Activated CD4-positive, CD25-positive, alpha-beta regulatory T cell (primary cell): ENCODE measurements at regions not wholly inside any gene's neighbourhood (a gene's known extent, or its start where the extent isn't known, plus 50 kb on each side); places are given as distances from the start of the nearest gene placed in this dataset.

ENCODE experiments used
- DNase-seq, 4 experiments: peaks; one replicate each; lab custom pipeline; 2025; lab: John Stamatoyannopoulos, UW

DNA sequence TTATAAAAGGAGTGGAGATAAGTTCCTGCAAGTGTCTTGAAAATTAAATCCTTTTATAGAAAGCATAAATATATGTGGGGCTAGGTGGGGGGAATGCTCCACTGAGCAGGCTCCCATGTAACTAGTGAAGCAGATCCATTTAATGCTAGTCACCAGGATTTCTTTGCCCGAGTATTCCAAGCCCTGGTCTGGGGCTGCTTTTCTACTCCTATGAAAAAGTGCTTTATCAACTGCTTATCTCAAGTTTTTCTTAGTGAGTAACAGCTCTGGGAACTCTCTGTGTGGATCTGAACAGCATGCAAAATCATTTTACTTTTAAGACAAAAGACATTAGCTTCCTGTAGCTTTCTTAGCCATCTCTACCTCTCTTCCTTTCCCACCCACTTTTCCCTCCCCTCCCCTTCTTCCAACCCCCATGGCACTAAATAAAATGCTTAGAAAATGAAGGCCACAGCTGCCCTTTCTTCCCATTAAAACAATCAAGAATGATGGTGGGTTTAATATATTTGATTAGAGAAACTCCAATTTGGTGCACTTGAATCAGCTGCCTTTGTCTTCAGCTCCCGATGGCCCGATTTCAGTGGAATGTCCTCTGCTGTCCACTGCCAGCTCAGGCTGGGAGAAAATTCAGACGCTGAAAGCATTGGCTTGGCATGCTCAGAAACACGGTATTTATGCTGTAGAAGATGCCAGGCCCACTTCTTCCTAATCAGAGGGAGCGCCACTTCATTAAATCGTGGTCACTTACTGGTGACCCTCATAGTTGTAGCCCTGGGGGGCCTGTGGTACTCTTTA, 475.1 kb downstream of the FOXO1 start:
- no peak for DNase-seq

DNA sequence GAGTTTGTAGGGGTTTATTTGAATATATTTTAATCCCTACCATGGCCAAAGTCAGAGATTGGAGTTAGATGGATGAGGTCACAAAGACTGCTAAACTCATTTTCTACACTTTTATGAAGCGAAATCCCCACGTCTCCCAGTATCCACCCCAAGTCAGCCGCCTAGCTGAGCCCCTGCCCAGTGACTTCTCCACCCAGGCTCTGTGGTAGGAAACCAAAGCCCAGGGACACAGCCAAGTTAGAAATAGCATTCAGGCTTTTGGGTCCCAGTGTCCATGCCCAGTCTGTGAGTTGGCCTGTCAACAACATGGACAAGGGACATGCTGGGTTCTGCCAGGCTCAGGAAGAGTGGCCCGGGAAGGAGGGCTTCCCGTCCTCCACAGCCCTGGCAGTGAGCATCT, 474.0 kb downstream of the FOXO1 start:
- DNase-seq: no peak

DNA sequence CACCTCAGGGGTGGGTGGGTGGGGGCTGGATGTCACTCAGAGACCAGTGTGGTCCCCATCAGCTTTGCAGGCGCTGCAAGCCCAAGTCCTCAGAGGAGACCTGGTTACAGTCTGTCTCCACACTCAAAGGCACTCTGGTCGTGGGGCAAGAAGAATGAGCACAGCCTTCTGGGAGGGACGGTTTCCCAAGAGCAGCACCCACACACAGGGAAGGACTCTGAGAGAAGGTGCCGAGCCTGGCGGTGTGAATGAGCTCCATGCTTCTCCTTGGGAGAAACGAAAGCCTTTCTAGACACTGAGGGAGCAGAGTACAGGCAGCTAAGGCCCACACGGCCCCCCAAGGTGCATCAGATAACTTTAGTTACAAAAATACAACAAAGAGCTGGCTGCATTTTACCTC, 473.6 kb downstream of the FOXO1 start:
- DNase-seq: no peak

DNA sequence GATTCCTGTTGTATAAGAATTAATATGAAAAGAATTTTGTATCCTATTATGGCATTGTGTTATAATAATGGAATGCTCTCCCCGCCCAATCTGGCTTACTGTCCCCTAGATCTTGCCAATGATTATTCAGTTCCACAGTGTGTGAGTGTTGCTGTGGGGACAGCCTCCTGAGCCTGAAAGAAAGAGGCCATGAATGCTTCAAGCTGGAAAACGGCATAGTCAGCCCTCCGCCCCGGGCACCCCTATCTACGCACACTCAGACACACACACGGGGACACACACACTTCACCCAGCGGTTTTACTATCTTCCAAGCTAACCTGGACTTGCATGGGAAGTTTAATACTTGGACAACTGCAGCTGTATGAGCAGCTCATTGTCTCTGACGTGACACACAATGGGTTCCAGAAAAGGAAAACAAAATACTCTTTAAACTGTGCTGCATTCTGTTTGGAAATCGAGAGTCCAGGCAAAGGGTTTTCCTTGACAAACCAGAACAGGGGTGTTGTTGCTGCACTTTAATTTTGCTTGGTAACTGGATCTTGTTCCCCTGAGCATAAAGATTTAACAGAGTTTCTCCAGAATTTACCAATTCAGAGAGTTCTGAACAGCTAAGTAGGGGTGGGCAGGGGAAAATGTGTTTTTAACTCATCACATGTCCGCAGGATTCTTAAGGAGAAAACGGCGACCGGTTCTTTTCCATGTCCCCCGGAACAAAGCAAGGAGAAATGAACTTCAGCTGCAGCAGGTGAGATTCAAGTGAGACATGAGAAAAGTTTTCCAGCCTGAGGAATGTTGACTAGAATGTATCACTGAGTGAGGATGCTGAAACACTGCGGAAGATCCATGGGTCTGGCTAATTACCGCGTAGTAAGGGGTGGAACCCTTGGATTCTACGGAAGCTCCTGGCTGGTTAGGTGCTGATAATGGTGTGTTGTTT, 472.9 kb downstream of the FOXO1 start:
- no peak for DNase-seq

DNA sequence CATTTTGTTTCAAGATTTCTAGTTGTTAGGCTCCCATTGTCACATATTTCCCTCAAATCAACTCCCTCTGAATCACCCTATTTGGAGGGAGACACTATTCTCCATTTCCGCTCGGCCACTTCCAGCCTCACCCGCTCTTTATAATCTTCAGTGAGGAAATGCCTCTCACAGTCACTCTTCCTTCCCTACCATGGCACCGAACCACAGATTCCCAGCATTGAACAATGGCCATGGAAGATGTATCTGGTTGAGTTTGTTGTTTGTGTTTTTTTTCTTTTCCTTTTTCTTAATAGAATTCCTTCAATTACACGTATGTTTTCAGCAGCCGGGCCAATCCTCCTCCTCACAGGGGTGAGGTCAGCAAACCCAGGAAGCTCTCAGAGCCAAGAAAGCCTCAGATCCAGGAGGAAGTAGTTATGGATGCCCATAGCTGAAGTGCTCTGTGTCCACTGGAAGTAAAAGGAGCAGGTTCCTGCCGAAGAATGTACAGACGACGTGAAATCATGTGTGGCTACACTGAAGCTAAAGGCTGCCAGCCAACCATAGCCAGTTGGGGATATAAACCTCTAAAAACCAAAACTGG, 472.1 kb downstream of the FOXO1 start:
- no peak for DNase-seq

DNA sequence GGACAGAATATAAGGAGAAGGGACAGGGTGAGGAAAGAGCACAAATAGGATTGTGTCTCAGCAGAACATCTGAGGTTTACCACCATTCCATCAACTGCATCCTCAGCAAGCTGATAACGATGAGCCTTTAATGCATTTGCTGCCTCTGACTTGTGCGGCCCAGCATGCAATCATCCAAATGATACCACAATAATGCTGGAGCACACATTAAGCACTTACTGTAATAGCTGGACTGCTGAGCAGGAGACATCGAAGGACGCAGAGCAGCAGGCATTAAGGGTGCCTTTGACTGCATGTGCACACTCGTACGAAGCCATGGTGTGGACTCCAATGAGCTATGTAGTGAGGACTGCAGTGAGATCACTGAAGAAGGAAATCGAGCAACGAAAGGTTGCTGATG, 469.4 kb downstream of the FOXO1 start:
- DNase-seq: no peak

DNA sequence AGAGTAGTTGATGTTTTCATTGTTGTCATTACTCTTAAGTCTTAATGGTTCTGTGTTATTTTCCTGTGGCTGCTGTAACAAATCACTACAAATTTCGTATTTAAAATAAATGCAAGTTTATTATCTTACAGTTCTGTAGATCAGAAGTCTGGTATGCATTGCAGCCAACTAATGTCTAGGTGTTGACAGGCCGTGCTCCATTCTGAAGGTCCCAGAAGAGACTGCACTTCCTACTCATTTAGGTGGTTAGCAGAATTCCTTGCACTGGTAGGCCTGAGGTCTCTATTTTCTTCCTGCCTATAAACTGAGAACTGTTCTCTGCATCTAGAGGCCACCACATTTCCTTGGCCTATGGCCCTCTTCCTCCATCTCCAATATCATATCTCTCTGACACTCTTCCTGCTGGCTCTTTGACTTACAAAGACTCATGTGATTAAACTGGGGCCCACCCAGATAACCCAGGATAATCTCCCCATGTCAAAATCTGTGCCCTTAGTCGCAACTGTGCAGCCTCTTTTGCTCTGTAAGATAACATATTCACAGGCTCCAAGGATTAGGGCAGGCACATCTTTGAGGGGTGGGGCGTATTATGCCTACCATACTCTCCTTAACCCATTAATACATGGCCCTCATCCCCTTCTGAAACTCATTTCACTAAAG, 468.4 kb downstream of the FOXO1 start:
- no peak for DNase-seq

DNA sequence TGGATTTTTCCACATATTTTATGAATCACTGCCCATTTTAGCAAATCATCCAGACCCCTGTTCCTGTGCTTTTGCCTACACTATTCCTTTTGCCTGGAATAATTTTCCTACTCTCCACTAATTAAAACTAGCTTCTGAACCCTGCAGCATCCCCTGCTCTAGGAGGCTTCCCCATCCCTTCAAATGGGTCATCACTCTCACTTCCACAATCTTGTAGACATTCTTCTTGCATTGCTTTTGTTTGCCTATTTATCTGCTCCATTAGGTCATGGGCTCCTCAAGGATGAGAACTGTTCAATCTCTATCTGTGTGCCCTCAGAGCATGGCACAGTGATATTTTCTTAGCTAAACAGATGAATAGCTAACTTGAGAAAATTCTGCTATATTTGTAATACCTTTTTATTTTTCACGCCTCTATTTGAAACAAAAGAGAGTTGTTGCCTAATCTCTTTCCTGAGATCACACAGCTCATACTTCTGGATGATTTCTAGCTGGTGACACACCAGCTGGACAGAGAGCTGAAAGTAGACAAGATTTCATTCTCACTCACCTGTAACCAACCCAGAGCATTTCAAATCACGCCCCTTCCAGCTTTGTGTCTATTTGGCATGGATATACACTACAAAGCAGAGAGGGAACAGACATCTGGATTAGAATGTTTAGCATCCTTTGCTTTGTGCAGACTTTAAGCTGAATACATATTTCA, 466.0 kb downstream of the FOXO1 start:
- no peak for DNase-seq

DNA sequence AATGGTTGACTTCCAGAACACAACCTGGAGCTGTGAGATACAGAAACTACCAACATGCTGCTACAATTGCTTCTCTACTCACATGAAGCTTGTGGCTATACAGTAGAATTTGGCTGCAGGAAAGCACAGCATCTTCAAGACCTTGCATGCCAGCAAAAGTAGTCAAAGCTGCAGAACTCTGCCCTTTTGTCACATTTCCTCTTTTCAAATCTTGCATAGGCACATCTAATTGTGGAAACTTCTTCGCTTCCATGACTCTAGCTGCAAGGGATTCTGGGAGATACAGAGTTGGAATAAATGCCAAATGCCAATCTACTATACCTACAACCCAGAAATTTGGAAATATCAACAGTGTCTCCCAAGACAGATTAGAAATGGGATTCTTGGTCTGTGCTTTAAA, 462.2 kb downstream of the FOXO1 start:
- no peak for DNase-seq

DNA sequence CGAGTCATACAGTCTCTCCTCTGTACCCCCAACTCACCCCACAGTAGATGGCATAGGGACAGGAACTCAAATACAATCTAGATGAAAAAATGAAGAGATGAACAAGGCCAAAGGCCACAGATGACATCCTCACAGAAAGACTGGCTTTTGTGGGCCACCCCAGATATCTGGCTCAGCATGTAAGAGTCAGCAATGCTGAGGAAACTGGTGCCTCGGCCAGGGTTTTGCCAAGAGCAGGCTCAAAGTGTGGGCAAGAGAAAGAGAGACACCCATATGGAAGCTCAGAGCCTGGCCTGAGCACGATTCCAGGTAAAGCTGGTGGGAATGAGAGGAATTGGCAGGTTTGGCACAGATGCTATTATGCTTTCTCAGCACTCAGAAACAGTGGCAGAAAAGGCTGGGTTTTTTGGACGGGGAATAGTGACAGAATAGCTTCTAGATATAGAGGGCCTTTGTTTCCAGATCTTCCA, 460.6 kb downstream of the FOXO1 start:
- peak in 1 of 4 experiments; percentile 10 for DNase-seq

DNA sequence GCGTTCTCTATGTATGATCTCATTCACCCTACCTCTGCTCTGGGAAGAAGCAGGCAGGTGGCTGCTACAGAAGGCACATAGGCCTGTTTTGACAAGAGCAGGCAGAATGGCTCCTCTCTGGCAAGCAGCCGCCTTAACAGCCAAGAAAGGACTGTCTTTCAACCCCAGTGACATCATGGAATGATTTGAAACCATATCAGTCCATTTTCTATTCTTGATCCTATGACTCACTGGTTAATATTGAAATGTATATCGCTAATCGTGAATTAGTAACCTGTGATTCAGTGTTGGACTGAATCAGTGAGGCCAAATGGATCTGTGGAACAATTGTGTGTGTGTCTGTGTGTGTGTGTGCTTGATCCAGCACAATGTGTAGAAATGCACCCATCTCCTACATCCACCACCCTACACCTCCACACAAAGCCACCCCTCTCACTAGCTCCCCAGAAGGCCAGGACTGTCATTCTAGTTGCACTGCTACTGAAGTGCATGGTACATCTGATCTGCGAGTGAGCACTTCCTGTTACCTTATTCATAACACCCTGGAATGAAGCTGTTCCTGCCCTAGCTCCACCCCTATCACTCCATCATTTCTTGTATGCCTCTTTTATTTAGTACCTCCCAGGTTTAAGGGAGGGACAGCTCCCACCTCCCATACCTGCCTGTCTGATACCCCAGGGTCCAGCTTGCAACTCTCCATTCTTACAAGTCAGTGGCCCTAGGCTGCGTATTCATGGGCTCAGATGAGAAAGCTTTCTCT, 460.0 kb downstream of the FOXO1 start:
- peak in 3 of 4 experiments; percentile 31 to 42 (median 38) for DNase-seq

DNA sequence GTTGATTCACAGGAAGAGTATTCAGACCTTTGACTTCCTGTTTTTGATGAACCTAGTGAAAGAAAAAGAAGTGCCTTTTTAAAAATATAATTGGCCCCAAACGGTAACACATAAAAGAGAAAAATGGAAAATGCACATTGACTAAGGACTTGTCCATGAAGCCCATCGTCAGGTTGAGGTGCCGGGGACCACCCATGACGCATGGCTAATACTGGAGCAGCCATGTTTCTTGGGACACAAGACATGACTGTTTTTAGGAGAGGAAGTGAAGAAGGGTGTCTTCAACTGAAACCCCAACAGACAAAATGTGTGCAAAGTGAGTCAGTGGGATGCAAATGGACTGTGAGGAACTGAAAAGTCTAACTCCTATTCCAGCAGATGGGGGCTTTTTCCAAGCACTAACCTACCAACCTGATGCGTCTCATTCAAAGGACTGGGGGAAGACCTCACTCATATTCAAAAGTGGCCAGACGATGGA, 459.4 kb downstream of the FOXO1 start:
- DNase-seq: no peak

DNA sequence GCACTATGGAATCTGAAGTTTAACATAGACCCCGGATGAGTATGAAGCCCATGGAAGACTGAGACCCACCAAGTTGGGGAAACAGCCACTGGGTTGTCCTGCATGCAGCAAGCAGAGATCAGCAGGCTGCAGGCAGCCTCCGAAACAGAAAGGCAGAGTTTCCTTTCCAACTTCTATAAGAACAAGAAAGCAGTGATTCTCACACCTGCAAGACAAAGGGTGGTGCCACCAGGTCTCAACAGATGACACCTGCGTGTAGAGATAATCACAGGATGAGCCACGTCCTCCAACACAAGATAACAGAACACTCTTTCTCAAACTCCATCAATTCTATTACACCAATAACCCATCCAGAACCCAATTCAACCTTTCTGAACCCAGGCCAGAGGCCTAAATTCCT, 457.9 kb downstream of the FOXO1 start:
- DNase-seq: no peak

DNA sequence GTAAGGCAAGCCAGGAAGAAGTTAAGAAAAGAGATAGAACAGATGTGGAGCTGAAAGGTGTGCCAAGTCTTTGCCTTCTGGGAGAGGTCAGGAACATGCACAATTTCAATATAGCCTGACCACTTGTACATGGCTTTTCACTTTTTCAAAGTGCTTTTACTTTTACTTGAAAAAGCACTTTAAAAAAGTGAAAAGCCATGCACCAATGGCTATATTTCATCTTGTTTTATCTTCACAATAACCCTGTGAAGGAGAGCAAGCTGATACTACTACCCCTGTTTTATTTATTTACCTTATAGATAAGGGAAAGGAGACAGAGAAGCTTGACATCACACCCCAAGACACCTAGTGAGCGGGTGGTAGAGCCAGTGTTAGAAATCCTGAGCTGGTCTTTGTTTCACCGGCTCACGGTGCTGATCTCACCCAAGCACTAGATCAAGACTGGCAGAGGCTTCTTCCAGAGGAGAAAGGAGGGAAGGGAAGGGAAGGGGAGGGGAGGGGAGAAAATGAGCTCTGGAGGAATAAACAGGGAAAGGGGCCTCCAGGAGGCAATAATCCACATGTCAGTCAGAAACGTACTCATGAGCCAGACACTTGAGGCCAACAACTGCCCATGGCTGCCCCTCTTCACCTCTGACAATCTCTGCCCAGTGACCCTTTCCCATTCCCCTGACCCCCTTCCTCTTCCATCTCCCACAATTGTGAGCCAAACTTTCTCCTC, 455.4 kb downstream of the FOXO1 start:
- DNase-seq: no peak

DNA sequence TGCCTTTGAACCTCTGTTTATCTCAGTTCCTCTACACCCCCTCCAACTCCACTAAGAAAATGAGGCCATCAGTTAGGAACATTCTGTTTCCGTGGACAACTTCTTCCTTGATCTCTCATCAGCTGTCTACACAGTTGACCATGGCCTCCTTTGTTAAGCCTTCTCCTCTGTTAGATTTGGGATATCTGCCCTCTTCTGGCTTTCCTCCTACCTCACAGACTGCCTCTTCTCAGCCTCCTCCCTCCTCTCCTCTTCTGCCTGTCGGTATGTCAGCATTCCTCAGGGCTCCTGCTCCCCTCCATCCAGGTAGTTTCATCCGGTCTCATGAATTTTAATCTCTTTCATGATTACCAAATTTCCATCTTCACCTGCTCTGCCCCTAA, 454.9 kb downstream of the FOXO1 start:
- no peak for DNase-seq

DNA sequence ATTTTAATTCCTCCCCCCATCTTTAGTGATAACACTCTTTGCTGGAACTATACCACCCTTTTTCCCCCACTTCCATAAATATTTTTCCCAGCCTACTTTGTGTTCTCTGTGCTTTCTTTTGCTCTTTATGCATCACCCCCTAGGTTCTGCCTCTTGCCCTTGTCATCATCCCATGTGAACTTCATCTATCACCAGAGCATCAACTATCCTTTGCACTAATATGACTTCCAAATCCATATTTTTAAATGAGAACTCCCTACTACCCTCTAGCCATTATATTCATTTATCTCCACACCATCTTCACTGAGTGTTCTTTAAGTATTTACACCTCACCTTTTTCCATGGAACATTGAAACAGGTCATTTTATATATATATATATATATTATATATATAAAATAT, 452.7 kb downstream of the FOXO1 start:
- no peak for DNase-seq

DNA sequence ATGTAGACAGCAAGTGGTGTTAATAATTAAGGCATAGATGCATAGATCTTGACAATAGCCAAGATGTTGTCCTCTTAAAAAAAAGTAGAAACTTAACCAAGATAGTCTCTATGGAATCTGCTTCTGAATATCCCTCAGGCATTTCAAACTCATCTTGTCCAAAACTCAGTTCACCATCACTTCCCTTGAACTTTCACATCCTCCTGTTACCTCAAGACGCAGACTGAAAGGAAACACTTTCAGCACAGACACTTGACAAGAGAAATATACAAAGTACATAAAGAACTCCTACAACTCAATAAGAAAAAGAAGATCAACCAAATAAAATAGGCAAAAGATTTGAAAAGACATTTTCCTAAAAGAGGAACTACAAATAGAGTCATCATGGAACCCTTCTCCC, 451.1 kb downstream of the FOXO1 start:
- no peak for DNase-seq

DNA sequence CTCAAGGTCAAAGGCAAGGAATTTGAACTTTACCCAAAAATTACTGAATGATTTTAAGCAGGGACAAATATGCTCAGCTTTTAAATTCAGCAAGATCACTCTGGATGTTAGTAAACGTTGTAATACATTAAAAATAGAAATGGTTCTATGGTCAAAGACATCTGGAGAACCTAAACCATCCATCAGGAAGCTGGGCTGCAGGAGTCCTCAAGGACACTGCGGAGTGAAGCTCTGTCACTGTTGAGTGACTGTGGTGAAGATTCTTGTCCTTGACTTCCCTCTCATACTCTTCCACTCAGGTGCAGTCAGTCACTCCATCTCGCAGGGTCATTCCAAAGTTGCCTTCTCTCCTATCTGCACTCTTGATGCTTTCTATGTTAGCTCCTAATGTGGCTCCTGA, 450.7 kb downstream of the FOXO1 start:
- no peak for DNase-seq

DNA sequence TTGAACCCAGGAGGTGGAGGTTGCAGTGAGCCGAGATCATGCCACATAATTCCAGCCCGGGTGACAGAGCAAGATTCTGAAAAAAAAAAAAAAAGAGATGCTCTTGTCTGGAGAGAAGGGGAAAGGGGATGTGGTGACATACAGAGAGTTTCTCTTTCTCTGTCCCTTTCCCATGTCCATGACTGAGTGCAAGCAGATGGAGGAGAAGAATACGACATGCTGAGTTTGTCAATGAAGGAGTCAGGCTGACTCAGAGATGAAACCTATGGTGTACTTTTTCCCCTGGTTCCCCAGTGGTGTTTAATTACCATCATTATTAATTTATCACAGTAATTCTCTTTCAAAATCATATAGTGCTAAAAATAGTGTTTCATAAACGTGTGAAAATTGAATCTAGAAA, 448.8 kb downstream of the FOXO1 start:
- DNase-seq: no peak
